NCI-H1417 treated with DMSO at 0.1 percent for 48 hours (cell line): ENCODE measurements at regions not wholly inside any gene's neighbourhood (a gene's known extent, or its start where the extent isn't known, plus 50 kb on each side); places are given as distances from the start of the nearest gene placed in this dataset.

Experiments used
- DNase-seq: peaks from one replicate; lab custom pipeline; 2025; lab: John Stamatoyannopoulos, UW

DNA sequence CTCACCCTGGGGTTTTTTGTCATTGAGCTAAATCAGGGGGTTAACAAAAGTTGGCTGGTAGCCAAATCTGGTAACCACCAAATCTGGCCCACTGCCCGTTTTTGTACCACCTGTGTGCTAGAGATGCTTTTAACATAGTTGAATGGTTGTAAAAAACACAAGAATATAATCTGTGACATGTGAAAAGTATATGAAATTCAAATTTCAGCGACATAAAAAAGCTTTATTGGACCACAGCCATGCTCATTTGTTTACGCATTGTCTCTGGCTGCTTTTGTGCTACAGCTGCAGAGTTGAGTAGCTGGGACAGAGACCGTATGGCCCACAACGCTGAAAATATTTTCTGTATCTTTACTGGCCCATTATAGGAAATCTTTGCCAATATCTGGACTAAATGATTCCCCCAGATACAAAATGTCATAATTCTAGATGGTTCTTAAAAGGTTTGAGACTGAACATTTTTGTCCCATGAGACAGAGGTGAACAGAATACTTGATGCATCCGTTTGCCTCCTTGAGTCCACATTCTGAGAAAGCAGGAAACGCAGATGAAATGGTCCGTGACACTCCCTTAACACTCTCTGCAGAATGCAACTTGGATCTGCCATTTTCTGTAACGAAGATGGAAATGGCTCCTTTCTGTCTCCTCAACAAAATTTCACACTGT lies 120.9 kb upstream of the PDZRN3 start:
- peak; percentile 23 for DNase-seq

GRCh38 chr3:73743551-73743950 lies 118.8 kb upstream of the PDZRN3 start:
- DNase-seq, result no peak

DNA sequence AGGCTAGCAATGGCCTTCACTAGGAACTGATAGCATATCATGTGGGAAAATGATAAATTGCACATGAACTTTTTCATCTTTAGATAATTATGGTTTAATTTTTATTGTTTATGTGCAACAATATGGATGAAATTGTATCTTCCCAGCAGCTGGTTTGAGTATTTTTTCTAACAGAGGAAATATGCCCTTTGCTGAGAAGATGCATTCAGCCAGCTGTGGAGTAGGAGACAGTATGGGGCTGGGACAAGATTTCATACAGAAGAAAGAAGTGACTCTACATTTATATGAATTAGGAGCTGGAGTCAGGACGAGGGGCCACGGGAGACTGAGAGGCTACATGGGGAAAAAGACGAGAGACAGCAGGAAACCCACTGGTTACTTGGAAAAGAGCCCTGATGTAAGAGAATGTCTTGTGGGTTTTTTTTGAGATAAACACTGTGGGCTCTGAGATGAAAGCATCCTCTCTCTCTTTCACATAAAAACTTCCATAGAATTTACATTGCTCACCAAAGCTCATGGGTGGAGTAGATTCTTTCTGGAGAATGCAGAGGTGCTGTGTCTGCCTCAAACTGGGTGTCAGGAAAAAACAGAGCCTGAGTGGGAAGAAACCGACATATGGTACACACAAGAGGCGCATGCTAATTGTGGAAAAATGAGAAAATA lies 115.2 kb upstream of the PDZRN3 start:
- DNase-seq, result no peak

DNA sequence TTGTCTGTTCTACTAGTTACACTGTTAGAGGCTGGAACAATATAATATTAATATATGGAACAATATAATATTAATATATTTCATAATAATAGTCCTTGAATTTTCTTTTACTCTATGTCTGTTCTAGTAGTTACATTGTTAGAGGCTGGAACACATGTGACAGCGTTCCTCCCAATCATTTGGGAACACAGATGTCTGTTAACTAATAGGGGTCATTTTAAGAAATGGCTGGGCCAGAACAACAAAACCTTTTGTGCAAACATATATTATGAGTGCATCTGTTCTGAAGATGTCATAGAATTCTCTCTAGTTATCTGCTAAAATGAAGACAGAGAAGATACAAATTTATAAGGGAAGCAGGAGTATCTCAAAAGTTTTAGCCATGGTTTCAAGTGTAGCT lies 114.0 kb upstream of the PDZRN3 start:
- no peak for DNase-seq

DNA sequence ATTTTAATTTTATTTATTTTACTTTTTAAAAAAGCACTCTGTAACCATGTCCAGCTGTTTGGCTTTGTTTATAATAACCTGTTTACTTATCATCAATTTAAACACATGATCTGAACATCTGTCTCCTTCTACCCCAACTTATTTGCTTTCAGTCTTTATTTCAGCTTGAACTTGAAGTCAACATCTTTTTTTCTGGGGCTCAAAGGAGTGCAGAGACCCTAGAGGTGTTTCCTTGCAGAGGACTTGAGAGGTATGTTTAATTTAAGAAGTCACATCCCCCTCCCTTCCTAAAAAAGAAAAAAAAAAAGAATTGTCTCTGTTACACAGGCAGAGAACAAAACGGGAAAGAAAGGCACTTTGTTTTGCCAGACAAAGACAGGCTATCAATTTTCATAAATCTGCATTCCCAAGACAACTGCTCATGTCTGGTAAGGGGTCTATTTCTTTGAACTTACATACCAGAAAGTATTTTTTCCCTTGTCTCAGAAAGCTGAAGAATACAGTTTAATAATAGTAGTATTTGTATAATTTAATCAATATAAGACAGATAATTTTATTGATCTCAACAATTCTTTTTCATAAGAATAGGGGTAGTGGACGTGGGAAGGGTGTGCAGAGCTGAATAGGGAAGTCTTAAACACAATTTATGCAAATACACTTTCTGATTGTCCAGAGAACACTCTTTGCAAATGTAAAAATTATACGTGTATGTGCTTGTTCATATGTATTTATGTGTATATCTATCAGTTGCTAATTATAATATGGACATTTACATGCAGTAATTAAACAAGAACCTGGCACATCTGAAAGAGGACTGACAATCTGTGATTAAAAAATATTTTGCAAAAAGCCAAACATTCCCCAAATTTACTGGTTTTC lies 109.7 kb upstream of the PDZRN3 start:
- peak; percentile 7 for DNase-seq

GRCh38 chr3:73733746-73734145 lies 109.0 kb upstream of the PDZRN3 start:
- DNase-seq, result no peak

GRCh38 chr3:73729969-73730440 lies 105.3 kb upstream of the PDZRN3 start:
- DNase-seq, result no peak

DNA sequence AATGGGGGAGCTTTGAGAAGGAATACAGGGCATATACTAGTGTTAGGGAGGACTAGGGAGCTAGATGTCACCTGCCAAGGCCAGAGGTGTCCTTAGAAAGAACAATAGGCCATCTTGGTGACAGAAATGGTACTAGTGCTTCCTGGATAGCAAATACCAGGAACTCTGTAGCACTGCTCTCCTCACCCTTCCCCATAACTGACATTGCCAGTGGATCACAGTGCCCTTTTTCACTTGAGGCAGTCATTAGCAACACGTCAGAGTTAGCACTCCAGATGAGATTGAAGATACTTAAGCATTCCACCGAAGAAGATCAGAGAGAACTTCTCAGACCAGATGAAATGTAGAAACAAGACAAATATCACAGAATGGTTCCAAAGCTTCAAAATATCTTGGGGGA lies 103.1 kb upstream of the PDZRN3 start:
- DNase-seq, result no peak

DNA sequence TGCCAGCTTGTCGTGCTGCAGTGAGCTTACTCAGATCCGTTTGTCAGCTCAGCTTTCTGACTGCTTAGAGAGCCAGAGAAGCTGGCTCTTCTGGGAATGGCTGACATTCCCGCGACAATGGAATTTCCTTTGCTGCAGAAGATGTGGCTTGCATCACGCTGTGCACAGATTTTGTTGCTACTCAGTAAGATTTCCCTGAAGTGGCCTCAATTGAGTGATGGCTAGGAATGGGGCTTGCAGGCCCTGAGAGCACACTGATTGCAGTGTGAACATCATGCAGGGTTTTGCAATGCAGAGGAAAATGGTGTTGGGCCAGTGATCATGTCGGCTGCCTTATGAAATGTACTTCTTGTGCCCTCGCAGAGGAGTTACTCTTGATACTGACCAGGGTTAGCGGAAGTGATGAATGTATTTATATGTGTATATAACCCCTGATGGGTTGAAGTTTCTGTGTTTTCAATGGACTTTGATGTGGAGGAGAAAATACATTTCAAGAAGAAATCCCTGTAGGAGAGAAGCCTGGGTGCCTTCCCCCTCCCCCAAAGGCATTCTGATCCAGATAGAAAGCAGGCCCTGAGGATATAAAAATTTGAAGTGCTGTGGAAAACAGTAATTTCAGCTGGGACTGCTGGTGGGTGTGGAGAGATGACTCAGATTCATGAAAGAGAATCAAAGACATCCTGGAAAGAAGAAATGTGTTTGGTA lies 102.5 kb upstream of the PDZRN3 start:
- no peak for DNase-seq

DNA sequence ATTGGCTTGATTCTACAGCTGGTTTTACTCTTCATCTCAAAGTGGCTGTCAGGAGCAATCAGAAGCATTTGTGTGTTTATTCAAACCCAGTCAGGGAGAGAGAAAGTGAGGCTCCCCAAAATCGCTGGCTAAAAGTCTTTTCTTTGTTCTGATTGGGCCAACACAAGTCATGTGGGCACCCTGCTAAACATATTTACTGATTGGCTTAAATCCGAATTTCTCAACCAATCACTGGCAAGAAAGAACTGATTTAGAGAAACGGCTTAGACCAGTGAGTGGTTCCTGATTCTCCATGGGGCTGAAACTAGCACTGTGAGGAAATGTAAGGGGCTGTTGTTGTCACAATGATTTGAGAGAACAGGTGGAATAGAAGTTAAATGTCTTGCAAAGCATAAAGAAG lies 98.9 kb upstream of the PDZRN3 start:
- no peak for DNase-seq

DNA sequence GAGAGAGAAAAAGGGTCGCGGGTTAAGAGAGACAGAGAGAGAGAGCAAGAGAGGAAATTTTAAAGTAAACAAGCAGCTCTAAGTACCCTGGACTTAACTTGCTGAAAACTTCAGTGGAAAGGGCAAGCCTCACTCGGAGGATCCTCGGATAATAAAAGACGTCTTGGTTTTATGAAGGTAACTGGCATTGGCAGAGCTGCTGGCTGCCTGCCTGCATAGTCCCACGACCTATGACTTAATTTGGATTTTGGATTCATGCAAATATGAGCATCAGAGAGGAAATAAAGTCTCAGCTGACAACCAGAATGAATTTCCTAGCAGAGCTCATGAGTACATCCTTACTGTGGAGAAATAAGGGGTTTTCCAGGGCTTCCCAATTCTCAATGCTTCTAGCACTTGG lies 95.1 kb upstream of the PDZRN3 start:
- DNase-seq, result no peak

GRCh38 chr3:73719413-73719851 lies 94.7 kb upstream of the PDZRN3 start:
- DNase-seq, result no peak

GRCh38 chr3:73718326-73719110 lies 93.8 kb upstream of the PDZRN3 start:
- DNase-seq, result no peak

GRCh38 chr3:73716418-73716817 lies 91.7 kb upstream of the PDZRN3 start:
- DNase-seq, result no peak

DNA sequence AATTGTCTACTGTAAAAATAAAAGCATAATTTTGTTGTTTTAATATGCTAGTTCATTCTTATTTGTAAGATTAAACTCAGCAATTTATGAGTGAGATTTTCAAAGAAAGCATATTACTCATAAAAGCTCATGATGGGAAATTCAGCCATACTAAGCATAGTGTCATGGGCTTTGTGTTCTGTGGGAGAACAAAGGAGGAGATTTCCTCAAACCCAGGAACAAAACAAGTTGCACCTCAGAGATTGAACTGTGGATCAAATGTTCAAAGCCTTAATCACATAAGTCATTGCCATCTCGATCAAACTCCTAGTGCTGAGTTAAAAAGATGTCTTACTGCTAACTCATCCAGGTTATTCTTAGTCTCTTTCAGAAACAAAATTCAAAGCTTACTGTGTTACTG lies 85.6 kb upstream of the PDZRN3 start:
- DNase-seq, result no peak

DNA sequence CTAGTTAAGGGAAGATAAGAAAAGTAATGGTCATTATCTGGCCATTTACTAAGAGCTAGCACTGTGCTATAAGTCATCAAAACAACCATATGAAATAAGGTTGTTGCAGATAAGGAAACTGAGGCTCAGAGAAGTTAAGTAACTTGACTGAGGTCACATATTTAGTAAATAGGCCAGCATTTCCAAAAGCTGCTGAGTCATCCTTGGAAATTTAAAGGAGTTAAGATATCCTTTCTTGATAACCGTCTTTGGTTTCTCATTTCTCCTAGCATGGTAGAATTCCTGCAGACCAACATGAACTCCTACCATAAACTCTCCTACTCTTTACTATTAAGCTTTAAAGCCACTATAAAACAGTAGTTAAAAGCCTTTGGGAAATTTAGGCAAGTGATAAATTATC lies 85.0 kb upstream of the PDZRN3 start:
- DNase-seq, result no peak

- no peak for DNase-seq
Observed at GRCh38 chr3:73708956-73709355, 84.2 kb upstream of the PDZRN3 start.

DNA sequence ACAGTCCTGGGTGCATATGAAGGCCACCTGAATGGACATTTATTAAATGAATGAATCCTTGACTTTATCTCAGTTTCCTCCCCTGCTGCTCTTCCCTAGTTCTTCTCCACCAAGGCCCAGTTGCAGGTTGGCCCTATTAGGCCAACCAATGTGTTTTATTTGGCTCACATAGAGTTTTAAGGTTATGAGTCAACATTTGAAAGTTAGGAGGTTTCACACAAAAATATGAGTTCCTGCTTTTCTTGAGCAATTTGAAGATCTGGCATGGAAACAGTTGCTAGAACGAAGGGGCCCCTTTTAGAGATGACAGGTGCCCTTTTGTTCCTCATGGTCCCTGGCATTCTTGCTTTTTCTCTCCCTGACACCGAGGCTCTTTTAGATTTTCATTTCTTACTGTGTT lies 83.0 kb upstream of the PDZRN3 start:
- DNase-seq, result no peak

- no peak for DNase-seq
Observed at GRCh38 chr3:73706771-73707170, 82.0 kb upstream of the PDZRN3 start.

DNA sequence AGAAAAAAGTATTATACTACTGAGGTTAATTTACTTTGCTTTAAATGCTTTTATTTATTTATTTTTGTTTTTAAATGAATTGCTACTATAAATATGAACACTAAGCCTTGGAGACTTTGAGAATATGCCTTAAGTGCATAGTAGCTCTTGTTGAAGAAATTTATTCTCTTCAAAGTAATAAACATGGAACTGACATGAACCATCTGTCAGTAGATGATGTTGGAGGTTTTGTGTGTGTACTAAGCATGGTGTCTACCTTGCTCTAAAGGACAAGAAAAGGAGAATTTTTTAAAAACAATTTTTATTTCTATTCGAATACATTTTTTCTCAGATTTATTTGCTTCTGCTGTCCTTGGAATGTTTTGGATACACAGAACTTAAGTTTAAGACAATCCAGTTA lies 81.1 kb upstream of the PDZRN3 start:
- DNase-seq, result no peak

DNA sequence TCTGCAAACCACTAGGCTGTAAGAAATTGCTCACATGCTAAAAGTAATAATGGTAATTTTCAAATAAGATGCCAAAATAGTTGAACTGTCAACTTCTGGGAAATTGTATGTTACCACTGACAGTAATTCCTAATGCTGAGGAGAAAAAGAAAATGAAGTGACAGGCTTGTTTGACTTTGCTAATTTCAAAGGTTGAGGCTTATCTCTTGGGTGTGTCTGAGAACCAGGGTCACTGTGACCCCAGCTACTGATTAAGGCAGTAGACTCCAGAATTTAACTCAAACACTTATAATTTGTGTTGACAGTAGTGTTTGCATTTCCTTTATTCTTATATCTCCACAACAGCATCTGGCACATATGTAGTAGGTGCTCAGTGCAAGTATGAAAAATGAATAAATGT lies 74.6 kb upstream of the PDZRN3 start:
- no peak for DNase-seq
